H9 (cell line): ENCODE measurements at regions not wholly inside any gene's neighbourhood (a gene's known extent, or its start where the extent isn't known, plus 50 kb on each side); places are given as distances from the start of the nearest gene placed in this dataset.
"Not testable (repeated sequence)": the region's sequence is repeated elsewhere in the genome, so short reads cannot be mapped to it uniquely, and the experiment has no call there.

Experiments
- DNase-seq: peaks from one replicate; pipeline ENCODE4 v3.0.0-alpha.2; 2017
- H2AFZ ChIP-seq: one replicate; pipeline ENCODE4 v1.6.1; 2013; ENCODE audit warnings: mild to moderate bottlenecking, low read length, control low read depth, moderate library complexity
- H2AK5ac ChIP-seq: 2 replicates; pipeline ENCODE4 v1.6.1; 2013; ENCODE audit warnings: low read length, control low read depth, mixed read lengths; ENCODE audit not compliant: insufficient read length
- H2BK120ac ChIP-seq: one replicate; pipeline ENCODE4 v1.6.1; 2013; ENCODE audit warnings: low read depth, mild to moderate bottlenecking, low read length, control low read depth, inconsistent platforms; ENCODE audit not compliant: poor library complexity, severe bottlenecking
- H2BK12ac ChIP-seq: 2 replicates; pipeline ENCODE4 v1.6.1; 2013; ENCODE audit warnings: low read length, control low read depth, mixed read lengths, low read depth; ENCODE audit not compliant: insufficient read length
- H2BK15ac ChIP-seq: 2 replicates; pipeline ENCODE4 v1.6.1; 2013; ENCODE audit warnings: low read depth, low read length, control low read depth
- H2BK20ac ChIP-seq: one replicate; pipeline ENCODE4 v1.6.1; 2013; ENCODE audit warnings: low read depth, mild to moderate bottlenecking, low read length, control low read depth, inconsistent platforms; ENCODE audit not compliant: poor library complexity, severe bottlenecking
- H2BK5ac ChIP-seq: 2 replicates; pipeline ENCODE4 v1.6.1; 2013; ENCODE audit warnings: low read length, control low read depth, mixed read lengths; ENCODE audit not compliant: insufficient read length
- H3K14ac ChIP-seq: 2 replicates; pipeline ENCODE4 v1.6.1; 2013; ENCODE audit warnings: low read length, control low read depth; ENCODE audit not compliant: insufficient read depth
- H3K18ac ChIP-seq: 2 replicates; pipeline ENCODE4 v1.6.1; 2013; ENCODE audit warnings: low read depth, mild to moderate bottlenecking, mixed read lengths, low read length, control low read depth; ENCODE audit not compliant: insufficient read length
- H3K23ac ChIP-seq: 2 replicates; pipeline ENCODE4 v1.6.1; 2013; ENCODE audit warnings: low read length, control low read depth, mixed read lengths, low read depth; ENCODE audit not compliant: insufficient read length
- H3K23me2 ChIP-seq: 2 replicates; pipeline ENCODE4 v1.6.1; 2013; ENCODE audit warnings: low read depth, mild to moderate bottlenecking, mixed read lengths, low read length, control low read depth; ENCODE audit not compliant: insufficient read length, poor library complexity, severe bottlenecking
- H3K27ac ChIP-seq: 2 replicates; pipeline ENCODE4 v1.5.1; 2013; ENCODE audit warnings: low read length, control low read depth, mixed read lengths, low read depth; ENCODE audit not compliant: insufficient read length
- H3K27me3 ChIP-seq: 2 replicates; pipeline ENCODE4 v1.6.1; 2013; ENCODE audit warnings: low read length, control low read depth, inconsistent platforms; ENCODE audit not compliant: insufficient read depth
- H3K4ac ChIP-seq: 2 replicates; pipeline ENCODE4 v1.6.1; 2013; ENCODE audit warnings: low read depth, mild to moderate bottlenecking, control low read depth, inconsistent platforms, low read length, moderate library complexity
- H3K4me1 ChIP-seq: 2 replicates; pipeline ENCODE4 v1.6.1; 2013; ENCODE audit warnings: low read length, control low read depth, inconsistent platforms; ENCODE audit not compliant: insufficient read depth
- H3K4me2 ChIP-seq: 2 replicates; pipeline ENCODE4 v1.6.1; 2013; ENCODE audit warnings: low read length, control low read depth, mixed read lengths; ENCODE audit not compliant: insufficient read length, insufficient read depth
- H3K56ac ChIP-seq: 2 replicates; pipeline ENCODE4 v1.6.1; 2013; ENCODE audit warnings: low read depth, mild to moderate bottlenecking, mixed read lengths, low read length, control low read depth; ENCODE audit not compliant: insufficient read length
- H3K79me1 ChIP-seq: 2 replicates; pipeline ENCODE4 v1.6.1; 2013; ENCODE audit warnings: low read depth, mild to moderate bottlenecking, moderate library complexity, low read length, control low read depth, inconsistent platforms; ENCODE audit not compliant: insufficient read depth, poor library complexity, severe bottlenecking
- H3K79me2 ChIP-seq: 2 replicates; pipeline ENCODE4 v1.6.1; 2013; ENCODE audit warnings: low read length, control low read depth, inconsistent platforms; ENCODE audit not compliant: insufficient read depth
- H3K9ac ChIP-seq: 2 replicates; pipeline ENCODE4 v1.6.1; 2013; ENCODE audit warnings: low read length, control low read depth, mixed read lengths; ENCODE audit not compliant: insufficient read length; ENCODE audit errors: extremely low read depth
- H3K9me3 ChIP-seq: one replicate; pipeline ENCODE4 v1.6.1; 2013; ENCODE audit warnings: low read depth, low read length, inconsistent platforms; ENCODE audit not compliant: control insufficient read depth
- H3T11ph ChIP-seq: one replicate; pipeline ENCODE4 v1.6.1; 2013; ENCODE audit warnings: mild to moderate bottlenecking, low read length, control low read depth, inconsistent platforms
- H4K20me1 ChIP-seq: one replicate; pipeline ENCODE4 v1.6.1; 2013; ENCODE audit not compliant: control insufficient read depth, insufficient read length, insufficient read depth
- H4K5ac ChIP-seq: 2 replicates; pipeline ENCODE4 v1.6.1; 2013; ENCODE audit warnings: low read depth, mild to moderate bottlenecking, mixed read lengths, low read length, control low read depth; ENCODE audit not compliant: insufficient read length
- H4K8ac ChIP-seq: replicated peaks from 2 replicates; pipeline ENCODE4 v1.6.1; 2013; ENCODE audit warnings: low read length, control low read depth, mixed read lengths, low read depth; ENCODE audit not compliant: insufficient read length
- H4K91ac ChIP-seq: 2 replicates; pipeline ENCODE4 v1.6.1; 2013; ENCODE audit warnings: low read depth, mild to moderate bottlenecking, moderate library complexity, mixed read lengths, low read length, control low read depth; ENCODE audit not compliant: insufficient read length
- H3K27ac Mint-ChIP-seq, 3 experiments: 2 replicates in 2 of 3; 3 replicates in 1 of 3; pipeline ENCODE4 v1.8.0; 2020 to 2021; ENCODE audit warnings: mixed read lengths in 3 of 3, mild to moderate bottlenecking in 1 of 3, moderate library complexity in 1 of 3
- H3K27me3 Mint-ChIP-seq: 2 replicates; pipeline ENCODE4 v1.8.0; 2021; ENCODE audit warnings: low read depth, mild to moderate bottlenecking, moderate library complexity, mixed read lengths
- H3K36me3 Mint-ChIP-seq, 3 experiments: 2 replicates in 2 of 3; 3 replicates in 1 of 3; pipeline ENCODE4 v1.8.0; 2020 to 2021; ENCODE audit warnings: low read depth in 3 of 3, mixed read lengths in 3 of 3; ENCODE audit not compliant: insufficient read depth in 1 of 3
- H3K4me1 Mint-ChIP-seq, 2 experiments: 2 replicates each; pipeline ENCODE4 v1.8.0; 2020; ENCODE audit warnings: mixed read lengths in 2 of 2
- H3K4me3 Mint-ChIP-seq, 2 experiments: 2 replicates in 1 of 2; 3 replicates in 1 of 2; pipeline ENCODE4 v1.8.0; 2020 to 2021; ENCODE audit warnings: mild to moderate bottlenecking in 2 of 2, mixed read lengths in 2 of 2, moderate library complexity in 1 of 2
- H3K9me3 Mint-ChIP-seq, 2 experiments: 2 replicates in 1 of 2; 3 replicates in 1 of 2; pipeline ENCODE4 v1.8.0; 2020; ENCODE audit warnings: mild to moderate bottlenecking in 2 of 2, mixed read lengths in 2 of 2, moderate library complexity in 1 of 2
- WGBS: extraction: QIAGEN DNeasy Blood & Tissue Kit; methylation state at CpG from one replicate; pipeline ENCODE4 v1.1.7; 2013; ENCODE audit warnings: missing lambda C conversion rate, low lambda C conversion rate, mixed read lengths; ENCODE audit not compliant: insufficient read length; ENCODE audit errors: extremely low coverage; 5-methylcytosine and 5-hydroxymethylcytosine counted together

GRCh38 chr10:133763875-133764822 lies 137.6 kb upstream of the FRG2B start:
- H3K9ac ChIP-seq, H2BK15ac ChIP-seq, H3K14ac ChIP-seq, H3T11ph ChIP-seq, H3K27me3 Mint-ChIP-seq, H3K4ac ChIP-seq, H3K79me1 ChIP-seq, H3K9me3 ChIP-seq, H4K8ac ChIP-seq, H4K20me1 ChIP-seq, H3K23me2 ChIP-seq, H2AK5ac ChIP-seq, H2BK5ac ChIP-seq, H2AFZ ChIP-seq, H3K27ac Mint-ChIP-seq, H3K18ac ChIP-seq, H2BK120ac ChIP-seq, H4K5ac ChIP-seq, H3K4me1 Mint-ChIP-seq, H2BK12ac ChIP-seq, H3K4me2 ChIP-seq, H3K23ac ChIP-seq, H3K56ac ChIP-seq, H3K79me2 ChIP-seq, H4K91ac ChIP-seq, H3K36me3 Mint-ChIP-seq, H3K4me1 ChIP-seq, H3K27me3 ChIP-seq, H3K4me3 Mint-ChIP-seq, H3K27ac ChIP-seq, DNase-seq, H2BK20ac ChIP-seq: not testable (repeated sequence)
- peaks cover 12 to 17% of the 10 kb centered on the region in 2 experiments for H3K9me3 Mint-ChIP-seq
- WGBS = no CpG with 5 or more reads among the region's 6 CpGs

- H2BK20ac ChIP-seq, H3K79me2 ChIP-seq, H3K27me3 Mint-ChIP-seq, H3K79me1 ChIP-seq, H3K4me1 ChIP-seq, H3K4ac ChIP-seq, H4K5ac ChIP-seq, H2BK12ac ChIP-seq, H3K56ac ChIP-seq, H4K91ac ChIP-seq, H3K23ac ChIP-seq, H3K23me2 ChIP-seq, H2BK5ac ChIP-seq, H2BK120ac ChIP-seq, H2AK5ac ChIP-seq, H3K27me3 ChIP-seq, H3K4me1 Mint-ChIP-seq, H4K8ac ChIP-seq, H3T11ph ChIP-seq, H3K27ac Mint-ChIP-seq, H2BK15ac ChIP-seq, H3K18ac ChIP-seq, H3K4me3 Mint-ChIP-seq, H3K9me3 ChIP-seq, DNase-seq, H3K4me2 ChIP-seq, H3K14ac ChIP-seq, H4K20me1 ChIP-seq, H3K36me3 Mint-ChIP-seq, H2AFZ ChIP-seq, H3K27ac ChIP-seq, H3K9ac ChIP-seq: not testable (repeated sequence)
- peaks cover 12 to 17% of the 10 kb centered on the region in 2 experiments for H3K9me3 Mint-ChIP-seq
- WGBS = no CpG with 5 or more reads among the region's 3 CpGs
Measured at GRCh38 chr10:133763190-133763589, 136.6 kb upstream of the FRG2B start.
